Kidney epithelial cell (primary cell): ENCODE measurements at regions not wholly inside any gene's neighbourhood (a gene's known extent, or its start where the extent isn't known, plus 50 kb on each side); places are given as distances from the start of the nearest gene placed in this dataset.

ENCODE experiments used
- DNase-seq: peaks from one replicate; pipeline ENCODE4 v3.0.0-alpha.2; 2010; ENCODE audit warnings: low read depth
- H3K27me3 ChIP-seq: 2 replicates; pipeline ENCODE4 v1.6.0; 2011; ENCODE audit warnings: low read length; ENCODE audit not compliant: control insufficient read depth, insufficient read depth
- H3K36me3 ChIP-seq: 2 replicates; pipeline ENCODE4 v1.5.1; 2011; ENCODE audit warnings: low read length; ENCODE audit not compliant: control insufficient read depth, insufficient read depth
- H3K4me3 ChIP-seq: 2 replicates; pipeline ENCODE4 v1.5.1; 2011; ENCODE audit warnings: low read depth, mild to moderate bottlenecking, control low read depth, low read length
- CTCF ChIP-seq: IDR thresholded peaks from 2 replicates; pipeline ENCODE4 v1.5.1; 2011; ENCODE audit warnings: mild to moderate bottlenecking, moderate library complexity, low read length, control low read depth, inconsistent platforms; ENCODE audit not compliant: insufficient read depth, poor library complexity, severe bottlenecking

DNA sequence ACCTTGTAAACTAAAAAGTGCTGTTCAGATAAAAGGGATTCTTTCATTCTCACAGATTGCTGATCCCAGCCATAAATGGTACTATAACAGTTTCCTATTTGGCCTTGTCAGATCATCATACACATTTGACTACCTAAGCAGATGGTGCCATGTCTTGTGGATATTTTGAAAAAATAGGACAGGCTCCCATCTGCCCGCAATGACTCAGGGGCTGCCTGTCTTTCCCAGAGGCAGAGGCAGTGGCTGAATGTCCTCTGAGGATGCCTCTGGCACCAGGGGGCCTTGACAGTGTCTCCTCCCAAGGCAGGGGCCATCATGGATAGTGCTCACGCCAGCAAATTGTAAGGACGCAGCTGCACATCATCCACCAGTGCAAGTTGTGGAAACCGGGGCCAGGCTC lies 323.0 kb upstream of the PODXL start:
- Histone ChIP-seq H3K27me3 (no peaks in the 10 kb centered on the region), H3K4me3 (no peak overlapping the region), H3K36me3 (no peaks in the 10 kb centered on the region)
- DNase-seq: no peak
- TF ChIP-seq CTCF: no peak

DNA sequence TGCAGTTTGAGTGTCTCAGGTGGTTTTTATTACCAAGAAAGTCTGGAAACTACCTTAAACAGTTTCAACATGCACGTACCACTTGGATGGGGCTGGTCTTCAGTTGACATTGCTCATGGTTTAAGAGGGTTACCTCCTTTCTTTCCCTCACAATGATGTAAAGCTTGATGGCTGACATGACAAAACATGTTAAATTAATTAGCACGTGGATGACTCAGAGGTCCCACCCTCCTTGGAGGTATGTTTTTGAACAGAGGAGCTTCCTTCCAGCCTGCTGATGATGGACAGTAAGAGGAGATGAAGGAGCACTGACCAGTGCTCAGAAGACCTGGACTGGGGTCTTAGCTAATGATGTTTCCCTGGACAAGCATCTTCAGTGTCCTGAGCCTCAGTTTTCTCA lies 322.3 kb upstream of the PODXL start:
- no peak for TF ChIP-seq CTCF
- H3K27me3 ChIP-seq: no peaks in the 10 kb centered on the region
- H3K36me3 ChIP-seq: no peaks in the 10 kb centered on the region
- no peak for DNase-seq
- H3K4me3 ChIP-seq: no peak overlapping the region

DNA sequence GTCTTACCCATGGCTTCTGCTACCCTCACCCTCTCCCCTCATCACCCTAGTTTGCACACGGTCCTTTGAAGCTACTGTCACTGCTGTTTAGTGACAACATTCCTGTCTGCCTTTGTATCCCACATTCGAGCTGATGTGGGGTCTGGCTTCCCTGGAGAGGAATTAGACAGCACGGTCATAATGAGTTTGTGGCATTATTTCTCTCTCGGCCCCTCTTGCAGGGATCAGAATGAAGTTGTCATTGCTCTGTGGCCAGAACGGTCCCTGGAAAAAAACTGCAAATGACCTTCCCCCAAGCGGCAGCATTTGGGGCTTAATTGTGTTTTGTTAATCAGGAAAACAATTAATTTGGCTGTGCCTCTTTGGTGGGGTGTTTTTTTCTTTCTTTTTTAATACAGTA lies 317.2 kb upstream of the PODXL start:
- Histone ChIP-seq H3K4me3 (no peak overlapping the region), H3K27me3 (no peaks in the 10 kb centered on the region), H3K36me3 (no peaks in the 10 kb centered on the region)
- no peak for TF ChIP-seq CTCF
- DNase-seq: no peak

DNA sequence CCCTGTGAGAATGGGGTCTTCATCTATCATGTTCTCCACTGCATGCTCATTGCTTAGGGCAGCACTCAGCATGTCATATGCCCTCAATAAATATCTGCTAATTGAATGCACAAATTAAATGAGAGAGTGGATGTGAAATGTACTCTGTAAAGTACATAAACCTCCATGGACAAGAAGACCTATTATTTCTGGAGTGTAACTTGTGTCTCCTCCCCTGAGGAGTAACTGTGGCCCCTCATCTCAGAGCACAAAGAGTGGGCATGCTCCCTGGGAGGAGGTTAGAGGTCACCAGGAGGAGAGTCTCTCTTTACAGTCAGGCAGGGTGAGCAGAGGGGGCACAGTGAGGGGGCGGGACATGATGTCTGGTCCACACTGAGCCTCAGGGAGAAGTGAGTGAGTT lies 313.6 kb upstream of the PODXL start:
- no peak for TF ChIP-seq CTCF
- H3K4me3 ChIP-seq: no peak overlapping the region
- DNase-seq: no peak
- H3K36me3 ChIP-seq: no peaks in the 10 kb centered on the region
- no peaks in the 10 kb centered on the region for H3K27me3 ChIP-seq

DNA sequence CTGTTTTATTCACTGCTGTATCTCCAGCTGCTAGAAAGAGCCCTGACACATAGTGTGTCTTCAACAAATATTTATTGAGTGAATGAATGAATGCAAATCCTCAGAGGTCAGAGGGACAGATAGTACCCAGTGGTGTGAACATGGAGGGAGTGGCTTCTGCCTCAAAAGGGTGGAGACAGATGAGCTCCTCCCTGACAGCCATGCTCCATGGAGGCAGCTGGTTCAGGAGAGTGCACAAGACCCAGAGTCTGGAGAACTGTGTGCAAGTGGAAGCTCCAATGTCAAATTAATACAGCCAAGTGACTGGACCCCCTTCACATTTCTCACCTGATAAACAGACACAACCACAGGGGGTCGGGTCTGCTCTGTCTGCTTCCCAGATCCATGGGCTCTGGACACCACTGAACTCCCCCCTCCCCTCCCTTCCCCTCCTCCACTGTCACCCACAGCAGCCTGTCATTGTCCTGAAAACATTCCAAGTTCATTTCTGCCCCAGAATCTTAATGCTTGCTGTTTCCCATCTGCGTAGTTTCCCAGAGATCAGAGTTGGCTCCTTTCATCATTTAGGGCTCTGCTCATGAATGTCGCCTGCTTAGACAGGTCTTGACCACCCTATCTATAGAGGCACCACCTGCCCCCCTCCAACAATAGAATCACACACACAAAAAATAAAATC lies 312.9 kb upstream of the PODXL start:
- Histone ChIP-seq H3K4me3 (no peak overlapping the region), H3K36me3 (no peaks in the 10 kb centered on the region), H3K27me3 (no peaks in the 10 kb centered on the region)
- no peak for DNase-seq
- TF ChIP-seq CTCF: no peak

GRCh38 chr7:131867461-131867860 lies 311.0 kb upstream of the PODXL start:
- TF ChIP-seq CTCF: no peak
- H3K36me3 ChIP-seq: no peaks in the 10 kb centered on the region
- H3K4me3 ChIP-seq: no peak overlapping the region
- no peaks in the 10 kb centered on the region for H3K27me3 ChIP-seq
- DNase-seq: no peak
